ENCODE measurements at regions not wholly inside any gene's neighbourhood (a gene's known extent, or its start where the extent isn't known, plus 50 kb on each side); places are given as distances from the start of the nearest gene placed in this dataset.

DNA sequence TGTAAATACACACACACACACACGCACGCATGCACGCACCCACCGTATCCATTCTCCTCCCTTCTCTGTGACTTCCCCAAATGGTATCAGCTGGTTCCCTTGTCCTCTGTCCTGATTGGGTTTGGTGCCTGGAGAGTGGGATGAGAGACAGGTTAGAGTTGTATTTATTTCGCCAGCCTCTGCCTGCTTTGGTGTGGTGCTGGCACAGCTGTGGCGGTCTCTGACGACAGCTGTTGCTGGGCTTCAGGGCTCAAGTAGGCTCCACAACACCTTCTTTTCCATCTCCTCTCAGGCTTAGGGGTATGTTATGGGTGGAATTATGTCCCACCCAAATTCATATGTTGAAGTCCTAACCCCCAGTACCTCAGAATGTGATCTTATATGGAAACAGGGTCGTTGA, 94.9 kb upstream of the ITGA6 start:
- DNase-seq, result no peak

GRCh38 chr2:172333235-172333977, 94.0 kb upstream of the ITGA6 start:
- DNase-seq, result no peak

GRCh38 chr2:172333978-172334330, 93.4 kb upstream of the ITGA6 start:
- no peak for DNase-seq

DNA sequence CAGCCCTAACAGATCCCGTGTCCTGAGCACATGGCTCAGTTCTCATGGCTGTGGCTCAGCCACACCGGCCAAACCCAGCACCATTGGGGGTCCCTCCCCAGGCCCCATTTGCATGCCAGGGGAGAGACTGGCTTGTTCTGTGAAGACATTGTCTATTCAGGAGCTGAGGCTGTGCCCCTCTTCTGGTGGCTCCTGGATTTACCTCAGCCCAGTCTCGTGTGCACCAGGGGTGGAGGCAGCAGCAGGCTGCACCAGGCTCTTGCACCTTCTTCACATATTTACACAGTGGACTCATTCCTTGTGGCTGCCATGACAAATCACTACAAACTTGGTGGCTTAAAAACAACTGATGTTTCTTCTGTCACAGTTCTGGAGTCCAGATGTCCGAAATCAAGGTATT, 92.4 kb upstream of the ITGA6 start:
- no peak for DNase-seq

- no peak for DNase-seq
Measured at GRCh38 chr2:172335736-172336135, 91.7 kb upstream of the ITGA6 start.

- no peak for DNase-seq
Measured at GRCh38 chr2:172336681-172337080, 90.7 kb upstream of the ITGA6 start.

- DNase-seq, result peak in 1 of 14 donors; percentile 22
Measured at GRCh38 chr2:172339371-172340010, 87.9 kb upstream of the ITGA6 start.

DNA sequence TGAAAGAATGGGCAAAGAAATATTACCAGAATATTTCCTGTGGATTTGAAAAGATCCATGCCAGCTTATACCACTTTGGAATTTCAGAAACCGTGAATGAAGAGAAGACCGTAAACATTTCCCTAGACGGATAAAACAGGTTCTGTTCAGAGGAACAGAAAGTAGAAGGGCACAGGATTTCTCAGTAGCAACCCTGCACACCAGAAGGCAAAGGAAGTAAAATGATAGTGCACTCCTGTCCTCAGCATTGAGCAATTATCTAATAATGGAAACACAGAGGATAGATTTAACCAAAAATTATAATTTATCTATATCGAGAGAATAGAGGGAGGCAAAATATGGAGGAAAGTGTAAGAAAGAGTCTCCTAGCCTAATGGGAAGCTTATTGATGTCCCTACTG, 87.0 kb upstream of the ITGA6 start:
- DNase-seq, result no peak

- DNase-seq, result no peak
Measured at GRCh38 chr2:172342078-172342477, 85.3 kb upstream of the ITGA6 start.

GRCh38 chr2:172342611-172343010, 84.8 kb upstream of the ITGA6 start:
- no peak for DNase-seq

GRCh38 chr2:172344159-172344558, 83.2 kb upstream of the ITGA6 start:
- no peak for DNase-seq

DNA sequence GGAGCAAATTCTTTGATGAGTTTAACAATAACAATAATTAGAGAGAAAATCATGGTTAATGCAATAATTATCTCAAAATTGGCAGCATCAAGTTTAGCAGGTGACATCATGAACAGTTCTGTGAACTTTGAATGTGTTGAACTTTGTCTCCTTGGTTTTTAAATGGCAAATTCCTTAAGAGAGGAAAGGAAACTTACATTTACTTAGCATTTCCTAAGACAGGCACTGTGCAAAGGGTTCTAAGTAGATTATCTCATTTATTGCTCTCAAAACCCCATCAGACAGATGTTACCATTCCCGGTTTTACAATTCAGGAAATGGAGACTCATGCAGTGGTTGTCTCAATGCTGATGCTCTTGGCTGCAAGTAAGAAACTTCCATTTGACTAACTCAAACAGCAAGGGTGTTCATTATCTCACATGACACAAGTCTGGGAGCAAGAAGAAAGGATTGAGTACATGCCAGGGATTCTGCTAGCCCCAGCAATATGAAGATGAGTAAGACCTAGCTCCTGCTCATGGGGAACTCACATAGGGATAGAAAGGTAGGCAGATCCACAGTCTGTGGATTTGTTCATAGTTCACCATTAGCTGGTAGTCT, 81.3 kb upstream of the ITGA6 start:
- no peak for DNase-seq

DNA sequence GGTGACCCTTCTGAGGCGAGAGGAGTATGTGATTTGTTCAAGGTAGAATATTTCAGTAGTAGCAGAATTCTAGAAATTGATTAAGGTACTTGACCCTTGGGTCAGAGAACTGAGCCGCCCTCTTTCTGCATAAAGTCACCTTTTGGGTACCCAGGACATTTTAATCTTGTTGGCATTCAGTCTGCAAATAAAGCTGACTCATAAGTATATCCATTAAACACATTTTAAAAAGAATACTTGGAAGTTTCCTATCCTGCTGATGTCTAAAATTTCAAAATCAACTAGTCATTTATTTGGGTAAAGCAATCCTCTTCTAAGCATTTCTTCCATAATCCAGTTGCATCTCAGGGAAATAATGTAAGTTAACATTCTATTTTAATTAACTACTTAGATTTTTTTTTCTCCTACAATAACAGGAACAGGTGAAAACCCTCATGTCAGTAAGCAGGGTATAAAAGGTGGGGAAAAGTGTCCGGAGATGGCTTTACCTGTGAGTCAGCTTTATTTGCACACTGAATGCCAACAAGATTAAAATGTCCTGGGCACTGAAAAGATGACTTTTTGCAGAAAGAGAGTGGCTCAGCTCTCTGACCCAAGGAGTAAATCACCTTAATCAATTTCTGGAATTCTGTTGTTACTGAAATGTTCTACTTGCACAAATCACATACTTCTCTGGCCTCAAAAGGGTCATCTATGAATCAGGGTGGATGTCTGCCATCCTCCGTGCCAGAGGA, 78.7 kb upstream of the ITGA6 start:
- no peak for DNase-seq

GRCh38 chr2:172350839-172351479, 76.4 kb upstream of the ITGA6 start:
- DNase-seq, result peak in 11 of 14 donors; percentile 10 to 85 (median 64)

DNA sequence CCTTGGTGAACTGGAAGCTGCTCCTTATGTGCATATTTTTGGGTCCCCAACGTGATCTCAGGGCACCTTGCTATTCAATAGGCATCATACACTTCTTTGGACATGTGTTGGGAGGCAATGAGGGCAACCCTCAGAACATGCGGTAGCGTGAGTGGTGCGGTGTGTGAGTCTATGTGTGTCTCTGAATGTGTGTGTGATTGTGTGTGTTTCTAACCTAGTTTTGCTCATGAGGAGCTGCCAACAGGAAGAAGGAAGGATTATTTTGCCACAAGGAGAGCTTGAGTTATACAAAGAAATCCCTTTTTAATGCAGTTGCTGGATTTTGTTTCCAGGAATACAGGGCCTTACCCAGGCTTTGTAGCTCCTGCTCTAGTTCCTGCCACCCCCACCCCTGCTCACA, 75.8 kb upstream of the ITGA6 start:
- DNase-seq, result peak in 1 of 14 donors; percentile 59

- no peak for DNase-seq
Measured at GRCh38 chr2:172354347-172354746, 73.0 kb upstream of the ITGA6 start.

DNA sequence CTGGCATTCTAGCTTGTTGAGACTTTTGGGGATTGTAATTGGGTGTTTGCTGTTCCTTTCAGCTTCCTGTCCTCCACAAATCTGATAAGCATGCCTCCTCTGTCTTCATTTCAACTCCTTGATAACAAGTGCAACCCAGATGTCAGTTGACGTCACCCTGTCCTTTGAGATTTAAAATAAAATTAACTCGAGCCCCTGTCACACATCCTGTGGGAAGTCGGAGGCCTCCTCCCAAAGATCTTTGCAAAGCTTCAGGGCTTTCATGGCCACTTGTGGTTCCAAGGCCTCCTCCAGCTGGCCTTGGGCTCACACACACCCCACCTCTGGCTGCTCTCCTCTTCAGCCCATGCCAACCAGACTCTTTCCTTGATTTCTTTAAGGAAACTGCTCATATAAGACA, 69.9 kb upstream of the ITGA6 start:
- DNase-seq, result no peak

- DNase-seq, result peak in 3 of 14 donors; percentile 2 to 44 (median 16)
Measured at GRCh38 chr2:172358691-172359556, 68.5 kb upstream of the ITGA6 start.

- no peak for DNase-seq
Measured at GRCh38 chr2:172361360-172361759, 66.0 kb upstream of the ITGA6 start.

GRCh38 chr2:172361840-172362239, 65.5 kb upstream of the ITGA6 start:
- no peak for DNase-seq

DNA sequence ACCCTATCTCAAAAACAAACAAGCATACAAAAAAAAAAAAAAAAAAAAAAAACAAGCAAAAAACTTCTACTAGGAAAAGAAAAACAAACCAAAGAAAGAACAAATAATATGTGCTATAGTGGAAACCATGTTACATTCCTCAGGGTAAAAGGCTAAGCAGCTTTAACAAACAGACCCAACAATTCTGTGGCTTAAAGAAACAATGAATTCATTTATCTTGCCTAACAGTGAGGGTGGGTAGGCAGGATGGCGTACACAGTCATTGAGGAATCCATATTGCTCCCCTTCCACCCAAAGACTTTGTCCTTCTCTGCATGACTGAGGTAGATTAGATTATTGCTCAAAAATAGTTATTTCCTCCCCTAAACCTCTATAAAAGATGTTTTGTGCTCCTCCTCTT, 63.1 kb upstream of the ITGA6 start:
- no peak for DNase-seq
